GM21529 (cell line): ENCODE measurements at regions not wholly inside any gene's neighbourhood (a gene's known extent, or its start where the extent isn't known, plus 50 kb on each side); places are given as distances from the start of the nearest gene placed in this dataset.
"Not testable (repeated sequence)": the region's sequence is repeated elsewhere in the genome, so short reads cannot be mapped to it uniquely, and the experiment has no call there.

Experiments used
- ATAC-seq: cut with Tn5 transposase; IDR thresholded peaks from one replicate; pipeline ENCODE4 v1.9.1; 2021; ENCODE audit not compliant: unreplicated experiment

DNA sequence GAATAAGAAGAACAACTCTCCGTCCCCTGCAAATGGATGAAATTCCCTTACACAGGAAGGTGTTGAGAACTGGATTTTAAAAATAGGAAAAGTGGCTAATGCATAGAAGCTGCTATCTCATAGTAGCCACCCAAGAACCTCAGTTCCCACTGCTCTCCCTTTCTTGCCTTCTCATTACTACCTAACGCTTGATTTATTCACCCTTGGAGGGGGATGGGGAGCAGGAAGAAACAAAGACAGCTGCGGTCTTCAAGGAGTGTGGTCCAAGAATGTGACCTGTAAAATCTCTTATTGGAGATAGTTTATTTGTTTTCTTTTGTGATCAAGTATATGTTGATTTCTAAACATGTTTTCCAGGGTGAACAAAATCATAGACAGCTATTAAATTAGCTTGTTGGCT lies 274.1 kb upstream of the CTNNB1 start:
- ATAC-seq: no peak

DNA sequence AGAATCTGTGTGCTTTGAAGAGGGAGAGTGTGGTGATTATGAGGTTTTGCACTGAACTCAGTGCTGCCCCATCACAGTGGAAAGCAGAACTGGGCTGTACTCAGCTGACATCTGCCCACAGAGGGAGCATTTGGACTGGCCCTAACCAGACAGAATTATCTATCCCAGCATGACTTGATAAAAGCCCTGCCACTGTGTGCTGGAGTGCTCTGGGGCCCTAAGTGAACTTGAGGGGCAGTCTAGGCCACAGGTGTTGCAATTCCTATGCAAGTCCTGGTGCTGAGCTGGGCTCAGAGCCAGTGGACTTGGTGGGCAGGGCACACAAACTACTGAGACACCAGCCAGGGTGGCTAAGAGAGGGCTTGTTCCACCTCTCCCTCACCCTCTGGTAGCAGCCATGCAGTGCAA lies 269.2 kb upstream of the CTNNB1 start:
- no peak for ATAC-seq

DNA sequence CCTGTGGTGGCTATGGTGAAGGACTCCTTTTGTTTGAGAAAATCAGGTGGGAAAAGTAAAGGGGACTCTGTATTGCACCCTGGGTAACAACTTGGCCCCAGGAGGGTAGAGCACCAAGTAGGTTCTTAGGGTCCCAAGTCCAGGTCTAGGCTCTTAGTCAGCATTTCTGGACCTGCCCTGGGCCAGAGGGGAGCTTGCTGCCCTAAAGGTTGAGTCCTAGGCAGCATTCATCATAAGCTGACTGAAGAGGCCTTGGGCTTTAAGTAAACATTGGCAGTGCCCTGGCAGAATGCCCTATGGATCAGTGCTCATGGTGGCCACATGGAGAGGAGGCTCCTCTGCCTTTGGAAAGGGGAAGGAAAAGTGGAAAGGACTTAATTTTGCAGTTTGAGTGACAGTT lies 268.5 kb upstream of the CTNNB1 start:
- no peak for ATAC-seq

DNA sequence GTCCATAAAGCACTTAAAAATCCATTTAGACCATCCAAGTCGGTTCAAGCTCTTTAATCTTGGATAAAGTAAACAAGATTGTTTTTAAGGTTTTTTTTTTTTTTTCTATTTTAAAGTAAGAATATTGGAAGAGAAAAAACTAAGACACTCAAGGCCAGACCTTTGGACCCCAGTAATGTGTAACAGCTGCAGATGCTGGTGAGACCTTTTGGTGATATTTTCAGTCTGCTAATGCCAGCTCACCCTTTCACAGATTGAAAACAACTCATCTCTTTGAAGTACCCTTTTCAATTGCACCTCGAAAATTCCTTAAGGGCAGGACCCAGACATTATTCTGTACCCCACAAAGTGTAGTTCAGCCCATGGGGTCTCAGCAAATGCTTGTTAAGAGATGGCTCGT lies 260.7 kb upstream of the CTNNB1 start:
- ATAC-seq: no peak

DNA sequence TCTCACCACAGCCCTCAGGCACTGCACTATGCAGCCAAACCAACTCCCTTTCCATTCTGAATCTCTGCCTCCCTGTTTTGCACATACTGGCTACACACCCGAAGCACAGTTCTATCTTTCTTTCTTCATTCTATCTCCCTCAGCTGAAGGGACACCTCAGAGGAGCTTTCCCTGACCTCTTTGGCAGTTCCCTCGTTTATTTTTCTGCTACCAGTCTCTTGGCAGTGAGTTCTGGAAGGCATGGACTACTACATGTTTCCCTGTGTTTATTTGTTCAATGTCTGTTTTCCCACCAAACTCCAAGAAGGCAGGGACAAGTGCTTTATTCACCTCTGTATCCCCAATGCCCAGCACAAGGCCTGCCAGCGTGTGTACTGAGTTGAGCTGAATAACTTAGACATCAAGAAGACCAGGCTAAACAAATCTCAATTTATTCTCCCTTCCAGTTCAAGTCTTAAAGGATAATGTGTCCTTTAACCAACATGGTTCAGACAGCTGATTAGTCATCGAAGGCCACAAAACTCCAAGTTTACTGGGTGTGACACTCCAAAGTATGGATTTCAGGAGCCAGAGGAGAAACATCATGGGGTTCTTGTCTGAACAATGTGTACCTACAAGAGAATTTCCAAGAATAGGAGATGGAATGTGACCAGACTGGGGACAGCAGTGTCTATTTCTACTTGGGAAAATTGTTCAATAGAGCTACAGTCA lies 260.1 kb upstream of the CTNNB1 start:
- ATAC-seq: no peak

DNA sequence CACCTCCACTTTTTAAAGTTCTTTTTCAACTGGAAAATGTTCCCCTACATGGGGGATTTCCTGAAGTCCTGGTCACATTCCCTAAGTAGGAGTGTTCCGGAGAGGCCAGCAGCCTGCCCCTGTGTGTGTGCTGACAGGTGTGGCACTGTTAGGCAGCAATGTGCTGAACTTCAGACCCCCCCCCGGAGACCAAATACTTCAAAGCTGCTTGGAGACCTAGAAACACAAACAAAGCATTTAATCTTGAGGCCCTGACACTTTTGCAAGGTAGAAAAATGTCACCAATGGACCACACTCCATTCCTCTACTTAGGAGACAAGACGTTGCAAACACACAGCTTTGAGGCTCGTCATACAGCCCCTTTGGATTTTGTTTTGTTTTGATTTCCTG lies 259.6 kb upstream of the CTNNB1 start:
- ATAC-seq: no peak

DNA sequence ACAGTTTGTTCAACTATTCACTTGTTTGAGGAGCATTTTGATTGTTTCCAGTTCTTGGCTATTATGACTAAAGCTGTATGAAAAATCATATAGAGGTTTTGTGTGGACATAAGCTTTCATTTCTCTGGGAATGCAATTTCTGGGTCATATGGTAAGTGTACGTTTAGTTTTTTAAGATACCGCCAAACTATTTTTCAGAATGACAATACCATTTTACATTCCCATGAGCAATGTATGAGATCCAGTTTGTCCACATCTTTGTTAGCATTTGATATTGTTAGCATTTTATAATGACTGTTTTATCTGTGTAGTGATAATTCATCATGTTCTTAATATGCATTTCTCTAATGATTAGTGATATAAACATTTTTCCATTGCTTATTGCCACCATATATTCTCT lies 258.7 kb upstream of the CTNNB1 start:
- no peak for ATAC-seq

DNA sequence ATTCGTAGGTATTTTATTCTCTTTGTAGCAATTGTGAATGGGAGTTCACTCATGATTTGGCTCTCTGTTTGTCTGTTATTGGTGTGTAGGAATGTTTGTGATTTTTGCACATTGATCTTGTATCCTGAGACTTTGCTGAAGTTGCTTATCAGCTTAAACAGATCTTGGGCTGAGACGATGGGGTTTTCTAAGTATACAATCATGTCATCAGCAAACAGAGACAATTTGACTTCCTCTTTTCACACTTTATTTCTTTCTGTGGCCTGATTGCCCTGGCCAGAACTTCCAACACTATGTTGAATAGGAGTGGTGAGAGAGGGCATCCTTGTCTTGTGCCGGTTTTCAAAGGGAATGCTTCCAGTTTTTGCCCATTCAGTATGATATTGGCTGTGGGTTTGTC lies 252.3 kb upstream of the CTNNB1 start:
- not testable (repeated sequence) for ATAC-seq

DNA sequence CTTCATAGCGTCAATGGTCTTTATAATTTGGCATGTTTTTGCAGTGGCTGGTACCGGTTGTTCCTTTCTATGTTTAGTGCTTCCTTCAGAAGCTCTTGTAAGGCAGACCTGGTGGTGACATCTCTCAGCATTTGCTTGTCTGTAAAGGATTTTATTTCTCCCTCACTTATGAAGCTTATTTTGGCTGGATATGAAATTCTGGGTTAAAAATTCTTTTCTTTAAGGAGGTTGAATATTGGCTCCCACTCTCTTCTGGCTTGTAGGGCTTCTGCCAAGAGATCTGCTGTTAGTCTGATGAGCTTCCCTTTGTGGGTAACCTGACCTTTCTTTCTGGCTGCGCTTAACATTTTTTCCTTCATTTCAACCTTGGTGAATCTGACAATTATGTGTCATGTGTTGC lies 250.0 kb upstream of the CTNNB1 start:
- ATAC-seq: not testable (repeated sequence)

DNA sequence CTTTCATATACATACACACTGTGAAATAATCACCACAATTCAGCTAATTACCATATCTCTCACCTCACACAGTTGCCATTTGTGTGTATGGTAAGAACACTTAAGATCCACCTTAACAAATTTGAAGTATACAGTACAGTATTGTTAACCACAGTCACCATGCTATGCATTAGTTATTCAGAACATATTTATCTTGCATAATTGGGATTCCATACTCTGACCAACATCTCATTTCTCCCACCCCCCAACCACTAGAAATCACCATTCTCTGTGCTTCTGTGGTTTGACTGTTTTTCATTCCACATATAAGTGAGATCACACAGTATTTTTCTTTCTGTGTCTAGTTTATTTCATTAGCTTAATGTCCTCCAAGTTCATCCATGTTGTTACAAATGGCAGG lies 247.7 kb upstream of the CTNNB1 start:
- ATAC-seq: no peak

DNA sequence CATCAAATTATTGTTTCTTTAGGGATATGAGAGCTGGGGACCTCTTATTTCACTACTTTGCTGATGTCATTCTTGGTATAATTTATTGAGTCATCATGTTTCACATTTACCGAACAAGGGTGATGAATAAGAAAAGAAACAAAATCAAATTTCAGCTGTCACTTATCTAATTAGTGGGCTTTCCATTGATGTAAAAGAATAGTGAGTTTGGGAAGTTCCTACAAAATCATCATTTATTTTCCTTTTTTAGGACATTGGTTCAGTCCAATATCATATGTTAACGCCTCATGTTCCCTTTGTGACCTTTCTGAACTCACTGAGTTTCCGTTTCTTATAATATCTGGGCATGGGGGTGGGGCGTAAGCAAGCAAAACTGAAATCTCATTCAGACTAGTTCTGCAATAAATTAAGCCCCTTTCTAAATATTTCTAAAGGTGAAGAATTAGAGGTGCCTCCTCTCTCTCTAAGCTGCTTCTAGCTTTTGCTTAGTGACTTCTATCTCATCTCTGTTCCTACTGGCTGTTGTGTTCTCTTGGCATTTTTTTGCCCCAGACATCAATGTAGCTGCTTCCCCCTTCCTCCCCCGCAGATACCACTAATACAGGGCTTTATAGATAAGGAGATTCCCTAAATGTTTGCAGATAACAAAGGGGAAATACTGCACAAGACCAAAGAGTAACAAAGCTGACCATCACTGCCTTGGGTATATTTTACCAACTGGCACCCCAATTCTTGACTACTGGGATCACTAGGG lies 238.0 kb upstream of the CTNNB1 start:
- ATAC-seq: no peak

DNA sequence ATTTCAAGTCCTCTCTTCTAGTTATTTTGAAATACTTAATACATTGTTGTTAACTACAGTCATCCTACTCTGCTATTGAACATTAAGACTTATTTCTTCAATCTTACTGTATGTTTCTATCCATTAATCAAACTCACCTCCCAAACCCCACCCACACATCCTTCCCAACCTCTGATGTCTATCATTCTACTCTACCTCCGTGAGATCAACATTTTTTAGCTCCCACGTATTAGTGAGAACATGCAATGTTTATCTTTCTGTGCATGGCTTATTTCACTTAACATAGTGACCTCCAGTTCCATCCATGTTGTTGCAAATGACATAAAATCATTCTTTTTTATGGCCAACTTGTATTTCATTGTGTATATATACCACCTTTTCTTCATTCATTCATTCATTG lies 236.6 kb upstream of the CTNNB1 start:
- no peak for ATAC-seq

DNA sequence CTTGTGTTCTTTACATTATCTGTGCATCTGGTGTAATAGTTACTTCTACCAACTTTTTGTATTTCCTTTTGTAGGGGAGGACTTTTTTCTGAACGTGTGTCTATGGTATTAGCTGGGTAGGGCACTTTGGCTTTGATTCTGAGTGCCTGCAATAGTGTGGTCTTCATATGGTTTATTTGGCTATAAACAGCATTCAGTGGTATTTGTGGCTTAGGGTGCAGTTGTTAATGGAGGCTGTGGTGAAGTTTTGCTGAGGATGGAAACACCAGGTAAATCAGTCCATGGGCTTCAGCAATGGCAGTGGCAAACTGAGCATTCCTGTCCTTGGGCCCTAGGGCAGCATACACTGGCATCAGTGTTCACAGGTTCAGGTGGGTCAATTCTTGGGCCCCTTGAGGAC lies 230.6 kb upstream of the CTNNB1 start:
- no peak for ATAC-seq

DNA sequence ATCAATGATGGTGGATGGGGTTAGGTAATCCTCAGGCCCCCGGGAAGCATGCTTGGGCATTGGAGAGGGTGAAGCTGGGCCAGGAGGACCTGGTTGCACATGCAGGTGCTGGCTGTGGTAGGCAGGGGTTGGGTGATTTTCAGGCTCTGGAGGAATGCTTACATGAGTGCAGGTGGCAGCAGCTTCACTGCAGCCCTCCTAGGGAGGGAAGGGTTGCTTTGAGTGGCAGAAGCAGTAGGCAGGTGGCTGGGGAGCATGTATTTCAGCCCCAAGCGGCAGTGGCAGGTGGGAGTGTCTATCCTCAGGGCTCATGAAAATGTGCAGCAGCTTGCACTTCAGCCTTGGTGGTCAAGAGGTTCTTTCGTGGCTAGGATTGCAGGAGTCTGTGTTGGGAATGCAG lies 230.0 kb upstream of the CTNNB1 start:
- no peak for ATAC-seq

DNA sequence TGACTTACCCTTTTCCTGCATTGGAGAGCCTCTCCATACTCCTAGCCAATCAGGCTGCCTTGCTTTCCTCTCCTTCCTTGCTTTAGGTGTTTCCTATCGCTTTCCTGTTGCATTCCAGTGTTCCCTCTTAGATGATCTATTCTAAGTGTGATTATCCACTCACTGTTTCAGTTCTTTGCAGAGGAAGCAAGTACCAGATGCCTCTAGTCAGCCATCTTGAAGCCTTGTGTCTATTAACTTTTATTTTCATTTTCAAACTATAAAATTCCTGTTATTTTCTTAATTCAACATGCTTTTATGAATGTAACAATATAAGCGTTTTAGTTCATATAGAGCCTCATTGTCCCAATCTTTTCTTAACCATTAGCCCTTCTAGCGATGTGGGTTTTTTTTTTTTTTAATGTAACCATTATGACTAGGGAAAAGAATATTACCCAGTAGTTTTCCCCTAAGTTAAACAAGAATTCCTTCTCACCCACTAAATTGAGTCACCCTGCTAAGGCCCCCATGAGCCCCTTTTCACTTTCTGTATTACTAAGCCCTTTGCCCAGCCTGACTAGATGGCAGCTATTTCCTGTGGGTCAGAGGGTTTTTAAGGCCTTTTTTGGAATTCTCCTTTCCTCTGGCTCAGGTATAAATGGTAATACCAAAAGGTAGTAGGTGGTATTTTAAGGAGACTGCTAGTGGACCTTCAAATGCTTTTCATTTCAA lies 229.4 kb upstream of the CTNNB1 start:
- ATAC-seq: no peak

DNA sequence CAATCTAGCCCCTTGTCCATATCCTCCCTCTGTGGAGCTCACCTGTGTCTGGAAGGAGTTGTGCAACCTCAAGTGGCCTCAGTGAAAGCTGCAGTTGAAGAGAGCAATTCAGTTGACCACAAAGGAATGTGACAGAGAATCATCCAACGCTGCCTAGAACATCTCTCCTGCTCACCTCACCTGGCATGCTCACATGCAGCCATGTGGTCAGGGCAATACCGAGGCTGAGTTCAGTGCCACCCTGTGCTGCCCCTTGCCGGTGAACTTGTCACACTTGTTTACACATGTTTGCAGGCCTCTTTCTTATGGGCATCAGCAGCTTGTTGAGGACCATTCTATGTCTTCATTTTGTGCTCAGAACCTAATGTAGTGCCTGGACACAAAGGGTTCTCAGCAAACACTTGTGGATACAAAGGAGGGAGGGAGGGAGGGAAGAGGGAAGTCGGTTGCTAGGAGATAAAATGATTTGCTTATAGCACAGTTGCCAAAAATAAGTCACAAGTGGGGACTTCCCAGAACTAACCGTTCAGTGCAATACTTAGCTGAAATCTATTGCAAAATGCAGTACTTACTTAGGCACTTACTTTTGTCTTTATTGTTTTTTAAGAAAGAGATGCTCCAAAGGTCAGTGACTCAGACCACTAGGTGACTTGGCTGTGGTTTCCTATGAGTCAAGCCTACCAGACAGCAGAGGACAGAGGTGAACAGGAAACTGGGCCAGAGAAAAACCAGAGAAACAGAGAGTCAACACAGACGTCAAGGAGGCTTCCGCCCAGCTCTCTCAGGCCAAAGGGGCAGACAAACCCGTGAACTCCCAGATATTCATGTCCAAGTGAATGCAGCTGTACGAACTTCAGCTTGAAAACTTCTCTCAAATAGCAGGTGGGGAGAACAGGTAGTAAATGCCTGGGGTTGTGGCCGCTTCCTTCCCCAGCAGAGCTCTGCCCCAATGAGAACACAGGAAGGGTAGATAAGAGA lies 227.8 kb upstream of the CTNNB1 start:
- peak; percentile 95 for ATAC-seq

DNA sequence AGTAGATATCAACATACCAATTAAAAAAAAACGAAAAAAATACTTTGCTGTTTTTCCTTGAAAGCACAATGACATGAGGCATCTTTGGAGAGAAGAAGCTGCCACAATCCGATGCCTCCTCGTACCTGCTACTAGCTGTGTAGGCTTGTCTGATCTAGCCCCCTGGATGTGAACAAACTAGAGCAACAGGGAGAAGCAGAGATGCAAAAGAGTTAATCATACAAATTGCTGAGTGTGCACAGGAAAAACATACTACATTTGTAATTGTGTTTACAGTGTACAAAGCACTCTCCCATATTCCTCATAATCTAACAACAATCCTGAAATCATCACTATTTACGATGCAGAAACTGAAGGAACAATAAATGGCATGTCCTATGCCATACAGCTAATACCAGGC lies 227.0 kb upstream of the CTNNB1 start:
- ATAC-seq: no peak

DNA sequence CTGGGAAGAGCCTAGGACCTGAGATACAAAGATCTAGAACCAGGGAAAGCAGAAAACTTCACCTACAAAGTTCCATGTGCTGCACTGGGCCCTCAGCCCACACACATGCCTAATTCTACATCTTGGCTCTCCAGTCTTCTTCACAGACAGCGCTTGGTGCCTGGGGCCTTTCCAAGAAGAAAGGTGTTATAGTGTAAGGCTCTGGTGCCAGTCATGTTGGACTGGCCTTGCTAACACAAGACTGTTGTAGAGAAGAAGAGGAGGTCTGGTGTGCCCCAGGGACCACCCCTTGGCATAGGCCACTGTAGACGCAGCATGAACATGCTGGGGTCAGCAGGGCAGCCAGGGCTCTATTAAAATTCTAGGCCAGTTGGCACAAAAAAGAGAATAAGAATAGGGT lies 226.2 kb upstream of the CTNNB1 start:
- no peak for ATAC-seq

DNA sequence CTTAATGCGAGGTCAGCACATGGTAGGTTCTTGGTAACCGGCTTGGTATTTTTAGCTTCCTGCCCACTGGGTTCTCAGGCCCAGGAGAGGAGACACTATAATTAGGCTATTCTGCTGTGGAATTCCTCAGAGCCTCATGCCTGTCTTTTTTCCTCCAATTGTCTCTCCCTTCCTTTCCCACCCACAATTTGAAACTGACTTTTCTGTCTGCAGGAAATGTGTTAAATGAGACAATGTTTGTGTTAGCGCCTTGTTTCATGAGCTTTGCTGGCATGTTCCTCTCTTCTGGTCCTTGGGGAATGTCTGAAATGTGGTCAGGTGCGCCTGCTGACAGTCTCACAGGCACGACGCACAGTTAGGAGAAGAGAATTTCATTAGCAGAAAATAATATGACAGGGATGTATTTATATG lies 223.6 kb upstream of the CTNNB1 start:
- no peak for ATAC-seq

DNA sequence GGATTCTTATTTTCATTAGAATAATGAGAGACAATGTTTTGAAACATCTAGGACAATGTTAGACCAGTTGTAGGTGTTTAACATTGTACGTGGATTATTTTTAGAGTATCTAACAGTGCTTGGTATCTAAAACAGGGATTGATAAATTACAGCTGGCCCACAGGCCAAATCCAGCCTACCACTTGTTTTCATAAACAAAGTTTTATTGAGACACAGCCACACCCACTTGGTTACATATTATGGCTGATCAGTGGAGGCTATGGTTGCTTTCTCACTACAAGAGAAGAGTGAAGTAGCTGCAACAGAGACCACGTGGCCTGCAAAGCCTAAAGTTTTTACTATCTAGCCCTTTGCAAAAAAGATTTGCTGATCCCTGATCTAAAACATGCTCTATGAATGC lies 223.1 kb upstream of the CTNNB1 start:
- no peak for ATAC-seq

DNA sequence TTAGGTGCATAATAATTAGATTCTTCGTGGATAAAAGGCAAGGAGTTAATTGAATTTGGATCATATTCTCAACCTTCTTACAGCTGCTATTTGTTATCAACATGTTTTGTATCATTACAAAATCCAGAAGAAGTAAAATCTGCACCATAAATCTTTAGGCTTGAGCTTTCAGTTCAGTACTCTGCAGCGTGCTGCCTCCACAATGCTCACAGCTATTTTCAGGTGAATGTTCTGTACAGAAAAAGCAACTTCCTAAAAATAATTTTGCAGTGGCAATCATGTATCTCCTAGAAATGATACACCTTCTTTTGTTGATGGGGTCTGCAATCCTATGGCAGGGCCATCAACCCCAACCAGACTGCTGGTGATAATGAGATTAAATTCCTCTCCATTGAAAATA lies 220.9 kb upstream of the CTNNB1 start:
- ATAC-seq: no peak
